GM18868 (cell line): ENCODE measurements at regions not wholly inside any gene's neighbourhood (a gene's known extent, or its start where the extent isn't known, plus 50 kb on each side); places are given as distances from the start of the nearest gene placed in this dataset.

Source experiments
- ATAC-seq: cut with Tn5 transposase; IDR thresholded peaks from one replicate; pipeline ENCODE4 v1.9.1; 2021; ENCODE audit warnings: mild to moderate bottlenecking, moderate library complexity; ENCODE audit not compliant: unreplicated experiment

GRCh38 chr22:48553694-48554308 lies 1273.9 kb downstream of the BRD1 start:
- no peak for ATAC-seq

GRCh38 chr22:48553119-48553518 lies 1274.6 kb downstream of the BRD1 start:
- no peak for ATAC-seq

- no peak for ATAC-seq
Measured at GRCh38 chr22:48551716-48552268, 1275.9 kb downstream of the BRD1 start.

GRCh38 chr22:48551061-48551460 lies 1276.6 kb downstream of the BRD1 start:
- no peak for ATAC-seq

GRCh38 chr22:48548391-48548790 lies 1279.3 kb downstream of the BRD1 start:
- no peak for ATAC-seq

GRCh38 chr22:48547971-48548370 lies 1279.7 kb downstream of the BRD1 start:
- ATAC-seq: no peak

- ATAC-seq: no peak
Measured at GRCh38 chr22:48546653-48547424, 1280.8 kb downstream of the BRD1 start.

GRCh38 chr22:48545987-48546386 lies 1281.7 kb downstream of the BRD1 start:
- ATAC-seq: no peak

- ATAC-seq: no peak
Measured at GRCh38 chr22:48541401-48542098, 1286.1 kb downstream of the BRD1 start.

GRCh38 chr22:48539261-48539660 lies 1288.4 kb downstream of the BRD1 start:
- no peak for ATAC-seq

GRCh38 chr22:48538291-48538820 lies 1289.3 kb downstream of the BRD1 start:
- ATAC-seq: no peak

- no peak for ATAC-seq
Measured at GRCh38 chr22:48537343-48537680, 1290.4 kb downstream of the BRD1 start.

- no peak for ATAC-seq
Measured at GRCh38 chr22:48536541-48537342, 1290.9 kb downstream of the BRD1 start.

- ATAC-seq: no peak
Measured at GRCh38 chr22:48535868-48536540, 1291.7 kb downstream of the BRD1 start.

- no peak for ATAC-seq
Measured at GRCh38 chr22:48534395-48534958, 1293.2 kb downstream of the BRD1 start.

GRCh38 chr22:48532986-48533385 lies 1294.7 kb downstream of the BRD1 start:
- ATAC-seq: no peak

- ATAC-seq: no peak
Measured at GRCh38 chr22:48531761-48532435, 1295.8 kb downstream of the BRD1 start.

GRCh38 chr22:48531108-48531507 lies 1296.6 kb downstream of the BRD1 start:
- ATAC-seq: no peak

- ATAC-seq: no peak
Measured at GRCh38 chr22:48530666-48531065, 1297.0 kb downstream of the BRD1 start.
